HepG2 (cell line): ENCODE measurements at regions not wholly inside any gene's neighbourhood (a gene's known extent, or its start where the extent isn't known, plus 50 kb on each side); places are given as distances from the start of the nearest gene placed in this dataset.

Experiments used
- AKNA ChIP-seq: sonication (generic); formaldehyde crosslinking; IDR thresholded peaks from 2 replicates; pipeline ENCODE4 v1.4.0; 2020; ENCODE audit warnings: missing genetic modification reagents, borderline replicate concordance
- CBX5 ChIP-seq: sonication (generic); formaldehyde crosslinking; IDR thresholded peaks from 2 replicates; pipeline ENCODE4 v1.4.0; 2020; ENCODE audit warnings: missing genetic modification reagents, borderline replicate concordance
- DNMT1 ChIP-seq: sonication (generic); formaldehyde crosslinking; IDR thresholded peaks from 2 replicates; pipeline ENCODE4 v1.5.1; 2020; ENCODE audit warnings: mild to moderate bottlenecking, missing genetic modification reagents
- ELF3 ChIP-seq: IDR thresholded peaks from 2 replicates; pipeline ENCODE4 v1.6.1; 2016; ENCODE audit warnings: missing genetic modification reagents, missing compliant biosample characterization
- ERF ChIP-seq: IDR thresholded peaks from 2 replicates; pipeline ENCODE4 v1.6.1; 2018; ENCODE audit warnings: missing biosample characterization, missing genetic modification reagents
- HNRNPK ChIP-seq: fragments of 200-400 bp; formaldehyde crosslinking; IDR thresholded peaks from 2 replicates; pipeline ENCODE4 v1.6.1; 2018; ENCODE audit warnings: low read length, low read depth, moderate library complexity, mild to moderate bottlenecking; ENCODE audit not compliant: poor library complexity, severe bottlenecking
- KMT2B ChIP-seq: IDR thresholded peaks from 2 replicates; pipeline ENCODE4 v1.6.1; 2016; ENCODE audit warnings: missing genetic modification reagents, missing compliant biosample characterization
- MBNL3 ChIP-seq: fragments of 250-450 bp; sonication (Bioruptor Pico); conservative IDR thresholded peaks from 2 replicates; pipeline ENCODE4 v1.8.0; 2022; ENCODE audit warnings: mild to moderate bottlenecking, inconsistent platforms
- MYNN ChIP-seq: sonication (generic); formaldehyde crosslinking; IDR thresholded peaks from 2 replicates; pipeline ENCODE4 v1.4.0; 2020; ENCODE audit warnings: mild to moderate bottlenecking, low read depth, missing genetic modification reagents
- NFE2 ChIP-seq: sonication (generic); formaldehyde crosslinking; IDR thresholded peaks from 2 replicates; pipeline ENCODE4 v1.4.0; 2020; ENCODE audit warnings: missing genetic modification reagents
- PTBP1 ChIP-seq: fragments of 200-400 bp; formaldehyde crosslinking; IDR thresholded peaks from 2 replicates; pipeline ENCODE4 v1.6.1; 2018; ENCODE audit warnings: low read length, low read depth; ENCODE audit not compliant: poor library complexity, severe bottlenecking
- RBM22 ChIP-seq: fragments of 200-400 bp; formaldehyde crosslinking; optimal IDR thresholded peaks from 2 replicates; pipeline ENCODE3; 2017; ENCODE audit warnings: mild to moderate bottlenecking, low read length, moderate library complexity
- SIN3B ChIP-seq: fragments of 150-350 bp; IDR thresholded peaks from 2 replicates; pipeline ENCODE4 v1.6.1; 2014; ENCODE audit warnings: low read length
- SOX5 ChIP-seq: IDR thresholded peaks from 2 replicates; pipeline ENCODE4 v1.6.1; 2016; ENCODE audit warnings: borderline replicate concordance
- SPEN ChIP-seq: sonication (generic); formaldehyde crosslinking; IDR thresholded peaks from 2 replicates; pipeline ENCODE4 v1.5.1; 2020; ENCODE audit warnings: low read depth, mild to moderate bottlenecking, missing genetic modification reagents
- THYN1 ChIP-seq: sonication (generic); formaldehyde crosslinking; IDR thresholded peaks from 2 replicates; pipeline ENCODE4 v1.8.1; 2023; ENCODE audit warnings: low read depth, mild to moderate bottlenecking, moderate library complexity, missing genetic modification reagents, borderline replicate concordance
- ZNF33A ChIP-seq: sonication (generic); formaldehyde crosslinking; IDR thresholded peaks from 2 replicates; pipeline ENCODE4 v1.5.1; 2020; ENCODE audit warnings: missing genetic modification reagents, mild to moderate bottlenecking, moderate library complexity, borderline replicate concordance
- ZNF446 ChIP-seq: sonication (generic); formaldehyde crosslinking; IDR thresholded peaks from 2 replicates; pipeline ENCODE4 v1.5.0; 2020; ENCODE audit warnings: mild to moderate bottlenecking, missing genetic modification reagents
- TF ChIP-seq, protein P1 (sequence below): sonication (generic); formaldehyde crosslinking; IDR thresholded peaks from 2 replicates; pipeline ENCODE4 v1.8.0; 2023; ENCODE audit warnings: mild to moderate bottlenecking, missing genetic modification reagents
- TF ChIP-seq, protein P2 (sequence below): IDR thresholded peaks from 2 replicates; pipeline ENCODE4 v1.6.1; 2016; ENCODE audit warnings: missing genetic modification reagents, missing compliant biosample characterization
- TF ChIP-seq, protein P3 (sequence below): IDR thresholded peaks from 2 replicates; pipeline ENCODE4 v1.6.1; 2016; ENCODE audit warnings: missing biosample characterization, missing genetic modification reagents, low read depth
- TF ChIP-seq, protein P4 (sequence below): sonication (generic); formaldehyde crosslinking; conservative IDR thresholded peaks from 2 replicates; pipeline ENCODE4 v1.4.0; 2020; ENCODE audit warnings: missing genetic modification reagents

GRCh38 chr2:145822892-145823534, 1303.1 kb upstream of the ZEB2 start (continued):
- TF ChIP-seq KMT2B (0 out of 2 replicates have a peak, but pooled peaks have one; percentile 43), CBX5 (no peak), DNMT1 (CRISPR knock-in tag) (no peak), MYNN (CRISPR knock-in tag) (no peak), THYN1 (CRISPR knock-in tag) (no peak; the same call in 1 of the 2 replicates), ERF (CRISPR knock-in tag) (peak; percentile 68; the same call in 1 of the 2 replicates), PTBP1 (no peak), ZNF33A (CRISPR knock-in tag) (no peak), SPEN (CRISPR knock-in tag) (no peak), MBNL3 (CRISPR knock-in tag) (no peak), NFE2 (CRISPR knock-in tag) (no peak), ZNF446 (CRISPR knock-in tag) (no peak), HNRNPK (no peak), RBM22 (no peak), AKNA (CRISPR knock-in tag) (no peak), ELF3 (CRISPR knock-in tag) (peak; percentile 95), SIN3B (no peak), SOX5 (CRISPR knock-in tag) (peak; percentile 95)
- TF ChIP-seq, protein P1, sequence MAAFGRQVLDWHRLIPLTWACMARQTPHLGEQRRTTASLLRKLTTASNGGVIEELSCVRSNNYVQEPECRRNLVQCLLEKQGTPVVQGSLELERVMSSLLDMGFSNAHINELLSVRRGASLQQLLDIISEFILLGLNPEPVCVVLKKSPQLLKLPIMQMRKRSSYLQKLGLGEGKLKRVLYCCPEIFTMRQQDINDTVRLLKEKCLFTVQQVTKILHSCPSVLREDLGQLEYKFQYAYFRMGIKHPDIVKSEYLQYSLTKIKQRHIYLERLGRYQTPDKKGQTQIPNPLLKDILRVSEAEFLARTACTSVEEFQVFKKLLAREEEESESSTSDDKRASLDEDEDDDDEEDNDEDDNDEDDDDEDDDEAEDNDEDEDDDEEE = no peak
- TF ChIP-seq, protein P2, sequence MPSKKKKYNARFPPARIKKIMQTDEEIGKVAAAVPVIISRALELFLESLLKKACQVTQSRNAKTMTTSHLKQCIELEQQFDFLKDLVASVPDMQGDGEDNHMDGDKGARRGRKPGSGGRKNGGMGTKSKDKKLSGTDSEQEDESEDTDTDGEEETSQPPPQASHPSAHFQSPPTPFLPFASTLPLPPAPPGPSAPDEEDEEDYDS = peak; percentile 56; the same call in 1 of the 2 replicates
- TF ChIP-seq, protein P3, sequence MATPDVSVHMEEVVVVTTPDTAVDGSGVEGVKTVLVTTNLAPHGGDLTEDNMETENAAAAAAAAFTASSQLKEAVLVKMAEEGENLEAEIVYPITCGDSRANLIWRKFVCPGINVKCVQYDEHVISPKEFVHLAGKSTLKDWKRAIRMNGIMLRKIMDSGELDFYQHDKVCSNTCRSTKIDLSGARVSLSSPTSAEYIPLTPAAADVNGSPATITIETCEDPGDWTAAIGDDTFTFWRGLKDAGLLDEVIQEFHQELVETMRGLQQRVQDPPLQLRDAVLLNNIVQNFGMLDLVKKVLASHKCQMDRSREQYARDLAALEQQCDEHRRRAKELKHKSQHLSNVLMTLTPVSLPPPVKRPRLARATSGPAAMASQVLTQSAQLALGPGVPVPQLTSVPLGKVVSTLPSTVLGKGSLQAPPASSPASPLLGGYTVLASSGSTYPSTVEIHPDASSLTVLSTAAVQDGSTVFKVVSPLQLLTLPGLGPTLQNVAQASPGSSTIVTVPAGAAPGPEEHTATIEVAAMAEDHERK = no peak
- TF ChIP-seq, protein P4, sequence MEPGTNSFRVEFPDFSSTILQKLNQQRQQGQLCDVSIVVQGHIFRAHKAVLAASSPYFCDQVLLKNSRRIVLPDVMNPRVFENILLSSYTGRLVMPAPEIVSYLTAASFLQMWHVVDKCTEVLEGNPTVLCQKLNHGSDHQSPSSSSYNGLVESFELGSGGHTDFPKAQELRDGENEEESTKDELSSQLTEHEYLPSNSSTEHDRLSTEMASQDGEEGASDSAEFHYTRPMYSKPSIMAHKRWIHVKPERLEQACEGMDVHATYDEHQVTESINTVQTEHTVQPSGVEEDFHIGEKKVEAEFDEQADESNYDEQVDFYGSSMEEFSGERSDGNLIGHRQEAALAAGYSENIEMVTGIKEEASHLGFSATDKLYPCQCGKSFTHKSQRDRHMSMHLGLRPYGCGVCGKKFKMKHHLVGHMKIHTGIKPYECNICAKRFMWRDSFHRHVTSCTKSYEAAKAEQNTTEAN (CRISPR knock-in tag) = peak; percentile 88
